Mucosa of descending colon (tissue), 3 donors: ENCODE measurements at regions not wholly inside any gene's neighbourhood (a gene's known extent, or its start where the extent isn't known, plus 50 kb on each side); places are given as distances from the start of the nearest gene placed in this dataset.

Experiments
- ATAC-seq: fragments of 200-7000 bp; cut with Tn5 transposase; one replicate; pipeline ENCODE4 v1.9.1; 2020; ENCODE audit warnings: mild to moderate bottlenecking, moderate library complexity
- DNase-seq, 3 donors: peaks; one replicate each; pipeline ENCODE4 v3.0.0-alpha.2; 2020
- H3K36me3 ChIP-seq: fragments of 200-600 bp; one replicate; pipeline ENCODE4 v1.8.0; 2021; ENCODE audit warnings: low read depth, mild to moderate bottlenecking
- H3K4me1 ChIP-seq: fragments of 200-600 bp; one replicate; pipeline ENCODE4 v1.8.0; 2021; ENCODE audit warnings: low read depth, mild to moderate bottlenecking
- H3K4me3 ChIP-seq: fragments of 200-600 bp; one replicate; pipeline ENCODE4 v1.8.0; 2021; ENCODE audit warnings: mild to moderate bottlenecking
- H3K9me3 ChIP-seq: fragments of 200-600 bp; one replicate; pipeline ENCODE4 v1.8.0; 2021; ENCODE audit warnings: mild to moderate bottlenecking
- CTCF ChIP-seq: fragments of 200-600 bp; IDR thresholded peaks from one replicate; pipeline ENCODE4 v1.8.0; 2022; ENCODE audit warnings: antibody characterized with exemption, mild to moderate bottlenecking
- intact Hi-C, 2 donors: fragments of 100-400 bp; cut with DNase I in 1 of 2; cut with micrococcal nuclease in 1 of 2; formaldehyde crosslinking; loops; one replicate each; pipeline versions ENCODE4 v1.11.0 to v1.11.1; 2022; cut with DNase I, micrococcal nuclease
- donor health status: DM: no; HTN: no; CAD: no; lungs with moderate emphysema.
- donor health status: DM: no; HTN: no; CAD: no.
- donor health status: DM: no; HTN: yes; CAD: no.

GRCh38 chr9:135339378-135339973, 140.1 kb upstream of the PPP1R26 start:
- no peaks in the 10 kb centered on the region for H3K4me1 ChIP-seq
- intact Hi-C loops: no loop called here
- H3K36me3 ChIP-seq: no peaks in the 10 kb centered on the region
- TF ChIP-seq CTCF: no peak
- ATAC-seq (no peak), DNase-seq (no peak)
- no peak overlapping the region for H3K4me3 ChIP-seq
- H3K9me3 ChIP-seq: no peaks in the 10 kb centered on the region

- Histone ChIP-seq H3K9me3 (no peaks in the 10 kb centered on the region), H3K36me3 (no peaks in the 10 kb centered on the region), H3K4me3 (no peak overlapping the region), H3K4me1 (no peaks in the 10 kb centered on the region)
- no peak for TF ChIP-seq CTCF
- DNase-seq (no peak), ATAC-seq (no peak)
- intact Hi-C loops: loop anchor here (5.0 to 10.0 kb wide), 2 partner anchors 253 to 255 kb away; partner anchors contain the start of gene OLFM1 (in 2 of the 2)
These were observed 139.4 kb upstream of the PPP1R26 start for GRCh38 chr9:135340143-135340655.

- no peak for ATAC-seq
- Histone ChIP-seq H3K4me1 (no peaks in the 10 kb centered on the region), H3K36me3 (no peaks in the 10 kb centered on the region), H3K4me3 (no peak overlapping the region), H3K9me3 (no peaks in the 10 kb centered on the region)
- TF ChIP-seq CTCF: no peak
- DNase-seq: no peak
- intact Hi-C loops: loop anchor here (5.0 to 10.0 kb wide), 2 partner anchors 254 to 256 kb away; partner anchors contain the start of gene OLFM1 (in 2 of the 2)
These were observed 138.7 kb upstream of the PPP1R26 start for GRCh38 chr9:135340726-135341475.

- intact Hi-C loops: loop anchor here (5.0 to 10.0 kb wide), 2 partner anchors 254 to 257 kb away; partner anchors contain the start of gene OLFM1 (in 2 of the 2)
- ATAC-seq: no peak
- no peaks in the 10 kb centered on the region for H3K36me3 ChIP-seq
These were observed 137.9 kb upstream of the PPP1R26 start for GRCh38 chr9:135341612-135342169.

More at GRCh38 chr9:135341612-135342169, 137.9 kb upstream of the PPP1R26 start:
- Histone ChIP-seq H3K9me3 (no peaks in the 10 kb centered on the region), H3K4me3 (no peak overlapping the region), H3K4me1 (no peaks in the 10 kb centered on the region)
- no peak for TF ChIP-seq CTCF
- no peak for DNase-seq
